Suprapubic skin (tissue), 3 donors: ENCODE measurements at regions not wholly inside any gene's neighbourhood (a gene's known extent, or its start where the extent isn't known, plus 50 kb on each side); places are given as distances from the start of the nearest gene placed in this dataset.
"Not testable (repeated sequence)": the region's sequence is repeated elsewhere in the genome, so short reads cannot be mapped to it uniquely, and the experiment has no call there.

Experiments
- CTCF ChIP-seq, 2 donors: fragments of 200-600 bp in 1 of 2; fragments of 450-650 bp in 1 of 2; sonication (generic) in 1 of 2; IDR thresholded peaks; one replicate each; pipeline ENCODE4 v1.5.1; 2016 to 2019; ENCODE audit warnings: antibody characterized with exemption in 2 of 2, mild to moderate bottlenecking in 1 of 2, moderate library complexity in 1 of 2
- EP300 ChIP-seq: sonication (generic); formaldehyde crosslinking; IDR thresholded peaks from one replicate; pipeline ENCODE4 v1.6.1; 2017; ENCODE audit warnings: antibody characterized with exemption
- POLR2A ChIP-seq, 2 donors: fragments of 450-650 bp; IDR thresholded peaks; one replicate each; pipeline ENCODE4 v1.6.1; 2017; ENCODE audit warnings: antibody characterized with exemption in 2 of 2, mild to moderate bottlenecking in 2 of 2, moderate library complexity in 2 of 2

GRCh38 chr20:48018851-48019250 lies 233.6 kb upstream of the SULF2 start:
- TF ChIP-seq POLR2A (IDR thresholded peaks at IDR 0.05); EP300; CTCF (IDR thresholded peaks at IDR 0.05): not testable (repeated sequence)
